IPS DF 6.9 (cell line): ENCODE measurements at regions not wholly inside any gene's neighbourhood (a gene's known extent, or its start where the extent isn't known, plus 50 kb on each side); places are given as distances from the start of the nearest gene placed in this dataset.
"Not testable (repeated sequence)": the region's sequence is repeated elsewhere in the genome, so short reads cannot be mapped to it uniquely, and the experiment has no call there.

Experiments used
- DNase-seq: peaks from one replicate; pipeline ENCODE4 v3.0.0-alpha.2; 2013; ENCODE audit warnings: low read depth, low spot score
- H3K27ac ChIP-seq: one replicate; pipeline ENCODE4 v1.5.1; 2013; ENCODE audit warnings: low read length, control low read depth
- H3K27me3 ChIP-seq: 2 replicates; pipeline ENCODE4 v1.6.1; 2013; ENCODE audit warnings: mild to moderate bottlenecking, low read length; ENCODE audit not compliant: control insufficient read depth, insufficient read depth
- H3K36me3 ChIP-seq: 2 replicates; pipeline ENCODE4 v1.6.1; 2013; ENCODE audit warnings: low read length; ENCODE audit not compliant: control insufficient read depth, insufficient read depth
- H3K4me1 ChIP-seq: 2 replicates; pipeline ENCODE4 v1.6.1; 2013; ENCODE audit warnings: low read length; ENCODE audit not compliant: control insufficient read depth, insufficient read depth
- H3K4me3 ChIP-seq: 2 replicates; pipeline ENCODE4 v1.5.1; 2013; ENCODE audit warnings: mild to moderate bottlenecking, low read length
- H3K9me3 ChIP-seq: 2 replicates; pipeline ENCODE4 v1.6.1; 2013; ENCODE audit warnings: low read length, inconsistent platforms; ENCODE audit not compliant: control insufficient read depth, insufficient read depth
- WGBS: extraction: QIAGEN DNeasy Blood & Tissue Kit; methylation state at CpG from one replicate; pipeline ENCODE4 v1.1.7; 2013; ENCODE audit warnings: mixed read lengths, missing lambda C conversion rate; ENCODE audit not compliant: insufficient read length, insufficient coverage; 5-methylcytosine and 5-hydroxymethylcytosine counted together

DNA sequence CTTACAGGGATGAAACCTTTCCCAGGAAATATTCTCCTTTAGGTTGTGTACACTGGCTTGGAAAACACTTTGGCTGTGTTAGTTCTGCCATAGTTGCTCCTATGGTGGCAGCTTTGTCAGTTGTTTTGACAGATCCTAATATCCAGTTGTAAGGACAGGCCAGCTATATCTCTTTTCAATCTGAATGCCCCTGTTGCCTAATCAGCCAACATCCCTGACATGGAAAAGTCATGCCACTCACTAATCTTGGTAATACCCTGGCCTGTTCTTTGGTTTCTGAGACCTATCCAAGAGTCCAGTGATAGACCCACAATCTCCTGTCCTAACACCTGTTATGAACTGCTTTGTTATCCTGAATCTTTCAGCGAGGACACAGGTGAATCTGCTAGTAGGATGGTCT lies 148.8 kb downstream of the MRPL39 start:
- Histone ChIP-seq H3K27me3 (no peaks in the 10 kb centered on the region), H3K36me3 (no peaks in the 10 kb centered on the region), H3K4me3 (no peak overlapping the region), H3K27ac (no peak overlapping the region), H3K4me1 (no peaks in the 10 kb centered on the region), H3K9me3 (no peaks in the 10 kb centered on the region)
- WGBS, result no CpG with 5 or more reads among the region's 1 CpG
- no peak for DNase-seq

DNA sequence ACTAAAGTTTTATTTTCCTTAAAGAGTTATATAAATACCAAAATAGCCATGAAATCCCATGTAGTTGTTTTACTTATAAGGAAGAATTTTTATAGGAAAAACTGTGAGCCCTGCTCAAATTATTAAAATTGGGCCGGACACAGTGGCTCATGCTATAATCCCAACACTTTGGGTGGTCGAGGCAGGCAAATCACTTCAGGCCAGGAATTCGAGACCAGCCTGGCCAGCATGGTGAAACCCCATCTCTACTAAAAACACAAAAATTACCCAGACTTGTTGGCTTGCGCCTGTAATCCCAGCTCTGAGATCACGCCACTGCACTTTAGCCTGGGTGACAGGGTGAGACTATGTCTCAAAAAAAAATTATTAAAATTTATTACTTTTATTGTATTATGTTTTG lies 149.3 kb downstream of the MRPL39 start:
- Histone ChIP-seq H3K4me3 (no peak overlapping the region), H3K27me3 (no peaks in the 10 kb centered on the region), H3K9me3 (no peaks in the 10 kb centered on the region), H3K27ac (no peak overlapping the region), H3K36me3 (no peaks in the 10 kb centered on the region), H3K4me1 (no peaks in the 10 kb centered on the region)
- no CpG with 5 or more reads among the region's 5 CpGs for whole genome bisulfite sequencing
- no peak for DNase-seq

GRCh38 chr21:25457411-25457810 lies 149.9 kb downstream of the MRPL39 start:
- no peaks in the 10 kb centered on the region for H3K36me3 ChIP-seq
- no peaks in the 10 kb centered on the region for H3K9me3 ChIP-seq
- H3K27ac ChIP-seq, result no peak overlapping the region
- WGBS, result no CpG with 5 or more reads among the region's 1 CpG
- no peak for DNase-seq
- H3K4me3 ChIP-seq, result no peak overlapping the region
- no peaks in the 10 kb centered on the region for H3K4me1 ChIP-seq
- no peaks in the 10 kb centered on the region for H3K27me3 ChIP-seq

GRCh38 chr21:25456672-25457071 lies 150.6 kb downstream of the MRPL39 start:
- Histone ChIP-seq H3K9me3 (no peaks in the 10 kb centered on the region), H3K4me1 (no peaks in the 10 kb centered on the region), H3K4me3 (no peak overlapping the region), H3K36me3 (no peaks in the 10 kb centered on the region), H3K27ac (no peak overlapping the region), H3K27me3 (no peaks in the 10 kb centered on the region)
- DNase-seq, result no peak
- WGBS, result no CpG with 5 or more reads among the region's 3 CpGs

GRCh38 chr21:25453524-25453923 lies 153.8 kb downstream of the MRPL39 start:
- no peak overlapping the region for H3K4me3 ChIP-seq
- H3K27ac ChIP-seq, result no peak overlapping the region

DNA sequence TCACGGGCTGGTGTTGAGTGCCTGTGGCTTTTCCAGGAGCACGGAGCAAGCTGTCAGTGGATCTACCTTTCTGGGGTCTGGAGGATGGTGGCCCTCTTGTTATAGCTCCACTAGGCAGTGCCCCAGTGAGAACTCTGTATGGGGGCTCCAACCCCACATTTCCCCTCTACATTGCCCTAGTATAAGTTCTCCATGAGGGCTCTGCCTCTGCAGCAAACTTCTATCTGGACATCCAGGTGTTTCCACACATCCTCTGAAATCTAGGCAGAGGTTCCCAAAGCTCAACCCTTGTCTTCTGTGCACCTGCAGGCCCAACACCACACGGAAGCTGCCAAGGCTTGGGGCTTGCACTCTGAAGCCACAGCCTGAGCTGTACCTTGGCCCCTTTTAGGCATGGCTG lies 157.3 kb downstream of the MRPL39 start:
- no peak for DNase-seq
- Histone ChIP-seq H3K9me3 (no peaks in the 10 kb centered on the region), H3K4me1 (no peaks in the 10 kb centered on the region), H3K27ac (no peak overlapping the region), H3K36me3 (no peaks in the 10 kb centered on the region), H3K4me3 (no peak overlapping the region), H3K27me3 (no peaks in the 10 kb centered on the region)
- no CpG with 5 or more reads among the region's 3 CpGs for WGBS

More at GRCh38 chr21:25453524-25453923, 153.8 kb downstream of the MRPL39 start:
- H3K9me3 ChIP-seq, result no peaks in the 10 kb centered on the region
- no peaks in the 10 kb centered on the region for H3K4me1 ChIP-seq
- DNase-seq, result no peak
- H3K27me3 ChIP-seq, result no peaks in the 10 kb centered on the region
- no peaks in the 10 kb centered on the region for H3K36me3 ChIP-seq

DNA sequence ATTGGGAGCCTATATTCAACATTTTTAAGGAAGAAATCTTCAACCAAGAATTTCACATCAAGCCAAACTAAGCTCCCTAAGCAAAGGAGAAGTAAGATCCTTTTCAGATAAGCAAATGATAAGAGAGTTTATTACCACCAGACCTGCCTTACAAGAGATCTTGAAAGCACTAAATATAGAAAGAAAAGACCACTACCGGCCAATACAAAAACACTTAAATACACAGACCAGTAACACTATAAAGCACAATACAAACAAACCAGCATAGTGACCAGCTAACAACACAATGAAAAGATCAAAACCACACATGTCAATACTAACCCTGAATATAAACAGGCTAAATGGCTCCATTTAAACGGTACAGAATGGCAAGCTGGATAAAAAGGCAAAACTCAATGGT lies 165.4 kb downstream of the MRPL39 start:
- DNase-seq, result no peak
- H3K9me3 ChIP-seq, result no peaks in the 10 kb centered on the region
- no CpG with 5 or more reads among the region's 2 CpGs for WGBS
- no peak overlapping the region for H3K27ac ChIP-seq
- H3K4me3 ChIP-seq, result no peak overlapping the region
- no peaks in the 10 kb centered on the region for H3K4me1 ChIP-seq
- H3K36me3 ChIP-seq, result no peaks in the 10 kb centered on the region
- no peaks in the 10 kb centered on the region for H3K27me3 ChIP-seq

DNA sequence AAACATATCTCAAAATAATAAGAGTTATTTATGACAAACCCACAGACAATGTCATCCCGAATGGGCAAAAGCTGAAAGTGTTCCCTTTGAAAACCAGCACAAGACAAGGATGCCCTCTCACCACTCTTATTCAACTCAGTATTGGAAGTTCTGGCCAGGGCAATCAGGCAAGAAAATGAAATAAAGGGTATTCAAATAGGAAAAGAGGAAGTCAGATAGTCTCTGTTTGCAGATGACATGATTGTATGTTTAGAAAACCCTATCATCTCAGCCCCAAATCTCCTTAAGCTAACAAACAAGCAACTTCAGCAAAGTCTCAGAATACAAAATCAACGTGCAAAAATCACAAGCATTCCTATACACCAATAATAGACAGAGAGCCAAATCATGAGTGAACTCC lies 169.8 kb downstream of the MRPL39 start:
- no CpG with 5 or more reads among the region's 2 CpGs for WGBS
- not testable (repeated sequence) for DNase-seq, H3K36me3 ChIP-seq, H3K4me3 ChIP-seq, H3K27ac ChIP-seq, H3K4me1 ChIP-seq, H3K27me3 ChIP-seq, H3K9me3 ChIP-seq

- Histone ChIP-seq H3K4me3 (no peak overlapping the region), H3K4me1 (no peaks in the 10 kb centered on the region), H3K9me3 (no peaks in the 10 kb centered on the region), H3K27me3 (no peaks in the 10 kb centered on the region), H3K36me3 (no peaks in the 10 kb centered on the region), H3K27ac (no peak overlapping the region)
- no peak for DNase-seq
Observed at GRCh38 chr21:25428537-25428936, 178.7 kb downstream of the MRPL39 start.

DNA sequence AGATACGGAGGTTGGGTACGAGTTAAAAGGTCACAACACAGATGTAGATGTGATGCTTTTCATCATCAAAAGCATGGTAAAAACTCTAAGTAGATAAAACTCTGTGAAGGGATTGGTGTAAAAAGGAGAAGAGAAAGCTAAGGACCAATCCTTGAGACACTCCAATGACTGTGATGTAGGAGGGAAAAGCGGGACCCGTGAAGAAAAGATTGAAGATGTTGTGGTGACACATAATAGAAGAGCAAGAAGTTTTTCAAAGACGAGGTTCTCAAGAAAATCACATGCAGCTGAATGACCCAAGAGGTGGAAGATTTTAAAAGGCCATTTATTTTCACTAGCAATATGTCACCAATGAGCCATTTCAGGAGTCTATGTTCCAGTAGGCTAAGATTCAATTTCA lies 179.5 kb downstream of the MRPL39 start:
- DNase-seq, result no peak
- no peak overlapping the region for H3K4me3 ChIP-seq
- WGBS, result no CpG with 5 or more reads among the region's 5 CpGs

GRCh38 chr21:25426580-25426979 lies 180.7 kb downstream of the MRPL39 start:
- Histone ChIP-seq H3K27me3 (no peaks in the 10 kb centered on the region), H3K36me3 (no peaks in the 10 kb centered on the region), H3K27ac (no peak overlapping the region), H3K4me3 (no peak overlapping the region), H3K4me1 (no peaks in the 10 kb centered on the region), H3K9me3 (no peaks in the 10 kb centered on the region)
- no CpG with 5 or more reads among the region's 4 CpGs for WGBS
- DNase-seq, result no peak

More for the DNA sequence above, 179.5 kb downstream of the MRPL39 start:
- H3K27ac ChIP-seq, result no peak overlapping the region
- H3K4me1 ChIP-seq, result no peaks in the 10 kb centered on the region
- H3K27me3 ChIP-seq, result no peaks in the 10 kb centered on the region
- no peaks in the 10 kb centered on the region for H3K36me3 ChIP-seq
- H3K9me3 ChIP-seq, result no peaks in the 10 kb centered on the region
